Pancreas (tissue), 10 donors: ENCODE measurements at regions not wholly inside any gene's neighbourhood (a gene's known extent, or its start where the extent isn't known, plus 50 kb on each side); places are given as distances from the start of the nearest gene placed in this dataset.

ENCODE experiments used
- ATAC-seq, 4 donors: fragments of 200-7000 bp; cut with Tn5 transposase; one replicate each; pipeline versions ENCODE4 v1.8.0 to v1.9.1; 2020; ENCODE audit warnings: mild to moderate bottlenecking in 4 of 4, moderate library complexity in 4 of 4
- DNase-seq, 6 donors: peaks; one replicate each; pipeline ENCODE4 v3.0.0-alpha.2; 2020
- FAIRE-seq: peaks from 2 replicates; lab custom pipeline; 2012; peaks lifted over from hg19 to GRCh38; lab: Jason Lieb, UNC
- H3K27ac ChIP-seq, 4 donors: fragments of 200-600 bp; sonication (generic); 1 replicate in 3 of 4; 2 replicates in 1 of 4; pipeline versions ENCODE4 v1.5.0 to v1.8.0; 2020
- H3K27me3 ChIP-seq, 4 donors: fragments of 200-600 bp; one replicate each; pipeline ENCODE4 v1.8.0; 2021
- H3K36me3 ChIP-seq, 3 donors: fragments of 200-600 bp; sonication (generic) in 1 of 3; one replicate each; pipeline versions ENCODE4 v1.5.0 to v1.8.0; 2020 to 2021
- H3K4me1 ChIP-seq, 3 donors: fragments of 200-600 bp; one replicate each; pipeline ENCODE4 v1.8.0; 2021
- H3K4me3 ChIP-seq, 4 donors: fragments of 200-600 bp; sonication (generic) in 2 of 4; one replicate each; pipeline versions ENCODE4 v1.5.0 to v1.8.0; 2020 to 2021
- H3K9me3 ChIP-seq, 4 donors: fragments of 200-600 bp; one replicate each; pipeline ENCODE4 v1.8.0; 2021
- CTCF ChIP-seq, 4 donors: fragments of 200-600 bp; sonication (generic) in 3 of 4; IDR thresholded peaks; one replicate each; pipeline versions ENCODE4 v1.5.0 to v1.8.0; 2021; ENCODE audit warnings: antibody characterized with exemption in 4 of 4
- WGBS, 2 donors: extraction: QIAGEN DNeasy Blood & Tissue Kit; methylation state at CpG; one replicate each; pipeline ENCODE4 v1.1.7; 2013; 5-methylcytosine and 5-hydroxymethylcytosine counted together
- intact Hi-C, 3 donors: fragments of 100-400 bp; cut with DNase I; formaldehyde crosslinking; loops; one replicate each; pipeline versions ENCODE4 v1.11.1 to v1.14.2; 2022
- donor health status: healthy with polysubstance abuse.
- donor health status: DM: no; HTN: no; CAD: no; lungs with moderate emphysema.
- donor health status: DM: no; HTN: no; CAD: no.
- donor health status: control.
- donor health status: control.
- donor health status: Bipolar disorder and iron deficiency.
- donor health status: DM: yes; HTN: yes; CAD: no.
- donor health status: DM: no; HTN: no; CAD: no.
- donor health status: DM: no; HTN: no; CAD: no.
- donor health status: DM: yes; HTN: yes; CAD: no.

GRCh38 chr9:16139774-16140173, 586.9 kb downstream of the CCDC171 start:
- no peaks in the 10 kb centered on the region for H3K9me3 ChIP-seq
- no peaks in the 10 kb centered on the region for H3K36me3 ChIP-seq
- H3K4me1 ChIP-seq: no peaks in the 10 kb centered on the region
- DNase-seq (no peak), ATAC-seq (peak in 3 of 4 donors; percentile 9 to 51 (median 33)), FAIRE-seq (no peak)
- 78 to 85% methylated on average over 5 of the region's 5 CpGs for WGBS, 2 donors
- intact Hi-C loops: no loop called here
- H3K27me3 ChIP-seq: no peaks in the 10 kb centered on the region
- no peak overlapping the region for H3K27ac ChIP-seq
- no peak overlapping the region for H3K4me3 ChIP-seq
- no peak for TF ChIP-seq CTCF (IDR thresholded peaks at IDR 0.05)

- ATAC-seq: no peak
- Histone ChIP-seq H3K27me3 (no peaks in the 10 kb centered on the region), H3K4me3 (no peak overlapping the region), H3K36me3 (no peaks in the 10 kb centered on the region), H3K27ac (no peak overlapping the region), H3K9me3 (no peaks in the 10 kb centered on the region), H3K4me1 (no peaks in the 10 kb centered on the region)
- no peak for TF ChIP-seq CTCF (IDR thresholded peaks at IDR 0.05)
- intact Hi-C loops: no loop called here
- DNase-seq: no peak
- FAIRE-seq: no peak
- WGBS, 2 donors: 60 to 74% methylated on average over 7 of the region's 7 CpGs
Observed at GRCh38 chr9:16143310-16143709, 590.5 kb downstream of the CCDC171 start.

GRCh38 chr9:16143947-16144890, 591.4 kb downstream of the CCDC171 start:
- Histone ChIP-seq H3K36me3 (no peaks in the 10 kb centered on the region), H3K27me3 (no peaks in the 10 kb centered on the region), H3K4me3 (no peak overlapping the region), H3K27ac (no peak overlapping the region), H3K9me3 (no peaks in the 10 kb centered on the region), H3K4me1 (no peaks in the 10 kb centered on the region)
- intact Hi-C loops: no loop called here
- TF ChIP-seq CTCF (IDR thresholded peaks at IDR 0.05): no peak
- FAIRE-seq (no peak), DNase-seq (no peak), ATAC-seq (no peak)
- 86 to 93% methylated on average over 13 of the region's 13 CpGs for WGBS, 2 donors

GRCh38 chr9:16145196-16145950, 592.5 kb downstream of the CCDC171 start:
- intact Hi-C loops: no loop called here
- TF ChIP-seq CTCF (IDR thresholded peaks at IDR 0.05): no peak
- Histone ChIP-seq H3K4me3 (no peak overlapping the region), H3K27ac (no peak overlapping the region), H3K4me1 (no peaks in the 10 kb centered on the region), H3K36me3 (no peaks in the 10 kb centered on the region), H3K9me3 (no peaks in the 10 kb centered on the region), H3K27me3 (no peaks in the 10 kb centered on the region)
- FAIRE-seq (no peak), ATAC-seq (no peak), DNase-seq (no peak)
- WGBS, 2 donors: 70 to 77% methylated on average over 8 of the region's 8 CpGs
